GM13976 (cell line): ENCODE measurements at regions not wholly inside any gene's neighbourhood (a gene's known extent, or its start where the extent isn't known, plus 50 kb on each side); places are given as distances from the start of the nearest gene placed in this dataset.

Experiments used
- DNase-seq: peaks from one replicate; pipeline ENCODE4 v3.0.0; 2012; ENCODE audit warnings: low spot score
- CTCF ChIP-seq: IDR thresholded peaks from 2 replicates; pipeline ENCODE4 v1.5.1; 2012; ENCODE audit warnings: borderline replicate concordance, mild to moderate bottlenecking; ENCODE audit not compliant: insufficient read depth; ENCODE audit errors: extremely low read depth, missing control alignments, control extremely low read depth
- in situ Hi-C: fragments of 300-500 bp; cut with MboI; formaldehyde crosslinking; loops from one replicate; pipeline ENCODE4 v1.12.0; 2022; ENCODE audit warnings: low sequenced_read_pairs, mixed read lengths, inconsistent platforms; ENCODE audit not compliant: unreplicated experiment

- DNase-seq, result no peak
- no peak for TF ChIP-seq CTCF
- in situ Hi-C loops, result no loop called here
These were observed 111.2 kb upstream of the STEAP1B start for GRCh38 chr7:22610951-22611757.

GRCh38 chr7:22610263-22610662, 110.3 kb upstream of the STEAP1B start:
- no peak for DNase-seq
- in situ Hi-C loops, result no loop called here
- TF ChIP-seq CTCF, result no peak

GRCh38 chr7:22607180-22607579, 107.2 kb upstream of the STEAP1B start:
- in situ Hi-C loops, result no loop called here
- TF ChIP-seq CTCF, result no peak
- DNase-seq, result no peak

GRCh38 chr7:22604246-22604645, 104.3 kb upstream of the STEAP1B start:
- in situ Hi-C loops, result no loop called here
- no peak for TF ChIP-seq CTCF
- no peak for DNase-seq

- in situ Hi-C loops, result no loop called here
These were observed 102.0 kb upstream of the STEAP1B start for GRCh38 chr7:22601812-22602565.

GRCh38 chr7:22601408-22601807, 101.4 kb upstream of the STEAP1B start:
- in situ Hi-C loops, result no loop called here
- no peak for DNase-seq
- TF ChIP-seq CTCF, result no peak

More at GRCh38 chr7:22601812-22602565, 102.0 kb upstream of the STEAP1B start:
- no peak for DNase-seq
- no peak for TF ChIP-seq CTCF
